Caco-2 (cell line): ENCODE measurements at regions not wholly inside any gene's neighbourhood (a gene's known extent, or its start where the extent isn't known, plus 50 kb on each side); places are given as distances from the start of the nearest gene placed in this dataset.

Experiments used
- BruUV-seq: library from RNA; stranded (reverse); fragments of 400-500 nt; replicated peaks from 2 replicates; lab custom pipeline; 2021; lab: Mats Ljungman, UMichigan
- CTCF ChIA-PET: fragments of 300-600 bp; sonication (Branson Sonifier 250); formaldehyde crosslinking; loops from one replicate; lab custom pipeline; 2022; ENCODE audit warnings: antibody characterized with exemption; lab: Charles Lee
- POLR2A ChIA-PET: fragments of 300-600 bp; sonication (Branson Sonifier 250); formaldehyde crosslinking; loops from one replicate; lab custom pipeline; 2022; ENCODE audit warnings: antibody characterized with exemption; lab: Charles Lee
- DNase-seq, 2 experiments: peaks; one replicate each; pipeline versions ENCODE4 v3.0.0 to v3.0.0-alpha.2; 2020 to 2022
- H3K27me3 ChIP-seq: replicated peaks from 2 replicates; pipeline ENCODE4 v1.6.0; 2011; ENCODE audit warnings: low read length; ENCODE audit not compliant: control insufficient read depth, insufficient read depth
- H3K36me3 ChIP-seq: 2 replicates; pipeline ENCODE4 v1.5.1; 2011; ENCODE audit warnings: low read length; ENCODE audit not compliant: control insufficient read depth, insufficient read depth
- H3K4me1 ChIP-seq: fragments of 250-450 bp; sonication (Bioruptor Pico); 2 replicates; pipeline ENCODE4 v1.5.1; 2020; ENCODE audit warnings: mild to moderate bottlenecking
- H3K4me3 ChIP-seq: 2 replicates; pipeline ENCODE4 v1.5.1; 2011; ENCODE audit warnings: low read depth, mild to moderate bottlenecking, control low read depth, low read length
- H3K9me3 ChIP-seq: fragments of 250-450 bp; sonication (Bioruptor Pico); 2 replicates; pipeline ENCODE4 v1.5.1; 2020; ENCODE audit warnings: mild to moderate bottlenecking, moderate library complexity
- H3K27ac Mint-ChIP-seq: one replicate; pipeline ENCODE4 v1.8.0; 2022; ENCODE audit warnings: mixed read lengths; ENCODE audit not compliant: unreplicated experiment
- H3K27me3 Mint-ChIP-seq: one replicate; pipeline ENCODE4 v1.8.0; 2022; ENCODE audit warnings: mixed read lengths; ENCODE audit not compliant: insufficient read depth, unreplicated experiment
- H3K36me3 Mint-ChIP-seq: one replicate; pipeline ENCODE4 v1.8.0; 2022; ENCODE audit warnings: mild to moderate bottlenecking, mixed read lengths; ENCODE audit not compliant: insufficient read depth, unreplicated experiment
- H3K4me1 Mint-ChIP-seq: one replicate; pipeline ENCODE4 v1.8.0; 2022; ENCODE audit warnings: low read depth, mixed read lengths; ENCODE audit not compliant: unreplicated experiment
- H3K4me3 Mint-ChIP-seq: one replicate; pipeline ENCODE4 v1.8.0; 2022; ENCODE audit warnings: mild to moderate bottlenecking, moderate library complexity, mixed read lengths; ENCODE audit not compliant: unreplicated experiment
- H3K9me3 Mint-ChIP-seq: one replicate; pipeline ENCODE4 v1.8.0; 2022; ENCODE audit warnings: mixed read lengths; ENCODE audit not compliant: unreplicated experiment
- CTCF ChIP-seq, 2 experiments: fragments of 200-600 bp in 1 of 2; IDR thresholded peaks; 1 replicate in 1 of 2; 2 replicates in 1 of 2; pipeline versions ENCODE4 v1.5.1 to v1.8.0; 2011 to 2022; ENCODE audit warnings: antibody characterized with exemption in 1 of 2, control low read depth in 1 of 2, inconsistent platforms in 1 of 2, low read depth in 1 of 2, low read length in 1 of 2, mild to moderate bottlenecking in 1 of 2, moderate library complexity in 1 of 2; ENCODE audit not compliant: insufficient read depth in 1 of 2, severe bottlenecking in 1 of 2, unreplicated experiment in 1 of 2
- intact Hi-C: fragments of 100-400 bp; cut with micrococcal nuclease; formaldehyde crosslinking; loops from one replicate; pipeline ENCODE4 v1.10.0; 2022; ENCODE audit not compliant: unreplicated experiment

GRCh38 chr20:51303731-51304670, 238.5 kb downstream of the NFATC2 start:
- BruUV-seq = no TSS peak
- no peaks in the 10 kb centered on the region for H3K27me3 Mint-ChIP-seq
- POLR2A ChIA-PET = interaction anchor here (0.5 kb wide), 1 partner anchor 270 kb away, joined by 6 read pairs; no protein-coding TSS in a partner anchor
- Histone ChIP-seq H3K36me3 (no peaks in the 10 kb centered on the region), H3K4me1 (peaks cover 24% of the 10 kb centered on the region), H3K4me3 (no peak overlapping the region), H3K27me3 (no peaks in the 10 kb centered on the region), H3K9me3 (peaks cover 65% of the 10 kb centered on the region)
- H3K4me1 Mint-ChIP-seq = peaks cover 14% of the 10 kb centered on the region
- H3K27ac Mint-ChIP-seq = no peak overlapping the region
- H3K36me3 Mint-ChIP-seq = no peaks in the 10 kb centered on the region
- no peak for DNase-seq
- TF ChIP-seq CTCF (IDR thresholded peaks at IDR 0.05; ENCODE audit: insufficient read depth in 1 of 2, low read depth in 1 of 2, low read length in 1 of 2, severe bottlenecking in 1 of 2, unreplicated experiment in 1 of 2) = no peak
- H3K9me3 Mint-ChIP-seq = peaks cover 46% of the 10 kb centered on the region
- CTCF ChIA-PET = interaction anchor here (0.5 to 6.4 kb wide), 3 partner anchors 291 to 322 kb away, joined by 4 to 108 read pairs (median 5); no protein-coding TSS in a partner anchor
- no peak overlapping the region for H3K4me3 Mint-ChIP-seq
- intact Hi-C loops = no loop called here

GRCh38 chr20:51301026-51301425, 241.5 kb downstream of the NFATC2 start:
- Histone ChIP-seq H3K27me3 (no peaks in the 10 kb centered on the region), H3K36me3 (no peaks in the 10 kb centered on the region), H3K9me3 (peaks cover 67% of the 10 kb centered on the region), H3K4me1 (peaks cover 14% of the 10 kb centered on the region), H3K4me3 (no peak overlapping the region)
- H3K9me3 Mint-ChIP-seq = peaks cover 46% of the 10 kb centered on the region
- H3K4me3 Mint-ChIP-seq = no peak overlapping the region
- intact Hi-C loops = no loop called here
- no peaks in the 10 kb centered on the region for H3K36me3 Mint-ChIP-seq
- no TSS peak for BruUV-seq
- H3K27ac Mint-ChIP-seq = no peak overlapping the region
- peaks cover 10% of the 10 kb centered on the region for H3K4me1 Mint-ChIP-seq
- TF ChIP-seq CTCF (IDR thresholded peaks at IDR 0.05; ENCODE audit: insufficient read depth in 1 of 2, low read depth in 1 of 2, low read length in 1 of 2, severe bottlenecking in 1 of 2, unreplicated experiment in 1 of 2) = no peak
- no peak for DNase-seq
- H3K27me3 Mint-ChIP-seq = peaks cover 6% of the 10 kb centered on the region
- POLR2A ChIA-PET = no interaction called here
- CTCF ChIA-PET = interaction anchor here (1.4 kb wide), 1 partner anchor 313 kb away, joined by 16 read pairs; no protein-coding TSS in a partner anchor

- Mint-ChIP-seq H3K4me3 (no peak overlapping the region), H3K27me3 (peaks cover 10% of the 10 kb centered on the region), H3K9me3 (peaks cover 37% of the 10 kb centered on the region), H3K27ac (no peak overlapping the region), H3K4me1 (peaks cover 1% of the 10 kb centered on the region), H3K36me3 (no peaks in the 10 kb centered on the region)
- intact Hi-C loops = no loop called here
- Histone ChIP-seq H3K36me3 (no peaks in the 10 kb centered on the region), H3K4me3 (no peak overlapping the region), H3K4me1 (peaks cover 5% of the 10 kb centered on the region), H3K9me3 (peaks cover 62% of the 10 kb centered on the region), H3K27me3 (no peaks in the 10 kb centered on the region)
- DNase-seq = no peak
- POLR2A ChIA-PET = no interaction called here
- CTCF ChIA-PET = interaction anchor here (1.4 kb wide), 1 partner anchor 313 kb away, joined by 16 read pairs; no protein-coding TSS in a partner anchor
- no peak for TF ChIP-seq CTCF (IDR thresholded peaks at IDR 0.05; ENCODE audit: insufficient read depth in 1 of 2, low read depth in 1 of 2, low read length in 1 of 2, severe bottlenecking in 1 of 2, unreplicated experiment in 1 of 2)
- no TSS peak for BruUV-seq
These were observed 242.4 kb downstream of the NFATC2 start for GRCh38 chr20:51300104-51300503.
